ENCODE measurements at regions not wholly inside any gene's neighbourhood (a gene's known extent, or its start where the extent isn't known, plus 50 kb on each side); places are given as distances from the start of the nearest gene placed in this dataset.
"Not testable (repeated sequence)": the region's sequence is repeated elsewhere in the genome, so short reads cannot be mapped to it uniquely, and the experiment has no call there.

GRCh38 chr3:195999176-195999575, 82.7 kb downstream of the TFRC start:
- not testable (repeated sequence) for H3K4me1 ChIP-seq; H3K27me3 ChIP-seq; H3K9me3 ChIP-seq; H3K36me3 ChIP-seq; H3K27ac ChIP-seq; DNase-seq (ENCODE audit: low spot score in 2 of 2); H3K4me3 ChIP-seq
- WGBS, 2 donors, result 92 to 100% methylated on average over 4 to 6 of the region's 6 CpGs

DNA sequence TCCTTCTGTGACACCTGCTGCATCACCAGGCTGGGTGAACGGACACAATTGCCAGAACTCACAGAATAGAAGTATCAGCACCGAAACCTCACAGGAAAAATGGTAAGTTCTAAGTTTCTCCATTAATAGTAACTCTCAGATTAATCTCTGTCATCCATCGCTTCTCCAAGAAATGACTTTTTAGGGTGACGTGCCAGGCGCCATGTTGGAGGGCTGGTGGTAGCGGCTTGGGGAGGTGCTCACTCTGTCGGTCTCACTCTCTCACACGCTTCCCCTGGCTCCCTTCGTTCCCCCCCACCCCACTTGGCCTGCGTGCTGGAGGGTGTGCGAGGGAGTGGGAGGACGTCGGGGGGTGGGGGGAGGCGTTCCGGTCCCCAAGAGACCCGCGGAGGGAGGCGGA, 85.6 kb downstream of the TFRC start:
- H3K9me3 ChIP-seq; H3K27ac ChIP-seq; DNase-seq (ENCODE audit: low spot score in 2 of 2); H3K36me3 ChIP-seq; H3K4me1 ChIP-seq; H3K27me3 ChIP-seq; H3K4me3 ChIP-seq: not testable (repeated sequence)
- 87 to 100% methylated on average over 1 to 12 of the region's 18 CpGs for WGBS, 2 donors

DNA sequence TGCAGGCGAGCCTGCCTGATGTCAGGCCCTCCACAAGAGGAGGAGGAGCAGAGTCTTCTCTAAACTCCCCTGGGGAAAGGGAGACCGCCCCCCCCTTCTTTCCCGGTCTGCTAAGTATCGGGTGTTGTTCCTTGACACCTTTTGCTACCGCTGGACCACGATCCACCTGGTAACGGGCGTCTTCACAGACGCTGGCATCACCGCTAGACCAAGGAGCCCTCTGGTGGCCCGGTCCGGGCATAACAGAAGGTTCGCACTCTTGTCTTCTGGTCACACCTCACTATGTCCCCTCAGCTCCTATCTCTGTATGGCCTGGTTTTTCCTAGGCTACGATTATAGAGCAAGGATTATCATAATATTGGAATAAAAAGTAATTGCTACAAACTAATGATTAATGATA, 86.0 kb upstream of the TNK2 start:
- H3K4me1 ChIP-seq; DNase-seq (ENCODE audit: low spot score in 2 of 2); H3K27ac ChIP-seq; H3K9me3 ChIP-seq; H3K27me3 ChIP-seq; H3K36me3 ChIP-seq; H3K4me3 ChIP-seq: not testable (repeated sequence)
- WGBS, 2 donors, result 12% methylated on average over 8 of the region's 14 CpGs; no CpG with 5 or more reads in 1 of the 2 donors
- peak in 1 of 5 experiments; percentile 31 for TF ChIP-seq CTCF (IDR thresholded peaks at IDR 0.05)

DNA sequence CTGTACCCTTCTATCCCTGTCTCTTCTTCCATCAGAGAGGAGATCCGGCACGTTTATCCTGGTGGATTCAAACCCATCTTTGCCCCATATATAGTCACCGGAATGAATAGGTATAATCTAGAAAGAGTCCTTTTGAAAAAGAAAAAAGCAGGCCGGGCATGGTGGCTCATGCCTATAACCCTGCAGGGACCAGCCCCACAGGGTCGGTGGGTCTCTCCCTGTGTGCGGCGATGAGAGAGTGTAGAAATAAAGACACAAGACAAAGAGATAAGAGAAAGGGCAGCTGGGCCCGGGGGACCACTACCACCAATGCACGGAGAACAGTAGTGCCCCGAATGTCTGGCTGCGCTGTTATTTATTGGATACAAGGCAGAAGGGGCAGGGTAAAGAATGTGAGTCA, 85.3 kb upstream of the TNK2 start:
- not testable (repeated sequence) for H3K4me3 ChIP-seq; DNase-seq (ENCODE audit: low spot score in 2 of 2); H3K4me1 ChIP-seq; H3K27me3 ChIP-seq; H3K9me3 ChIP-seq; H3K36me3 ChIP-seq; H3K27ac ChIP-seq
- 92 to 100% methylated on average over 4 to 11 of the region's 11 CpGs for WGBS, 2 donors

- H3K4me3 ChIP-seq; H3K27me3 ChIP-seq; H3K36me3 ChIP-seq; H3K27ac ChIP-seq; DNase-seq (ENCODE audit: low spot score in 2 of 2); H3K9me3 ChIP-seq: not testable (repeated sequence)
- 94 to 96% methylated on average over 19 to 20 of the region's 20 CpGs for WGBS, 2 donors
- peaks cover 0 to 13% (median 0%) of the 10 kb centered on the region in 4 donors for H3K4me1 ChIP-seq
Observed at GRCh38 chr3:195992956-195993595, 84.7 kb upstream of the TNK2 start.

- H3K27me3 ChIP-seq; H3K36me3 ChIP-seq; H3K27ac ChIP-seq; H3K9me3 ChIP-seq; DNase-seq (ENCODE audit: low spot score in 2 of 2); H3K4me3 ChIP-seq: not testable (repeated sequence)
- 90% methylated on average over 10 to 12 of the region's 12 CpGs for WGBS, 2 donors
- H3K4me1 ChIP-seq, result peaks cover 0 to 13% (median 0%) of the 10 kb centered on the region in 4 donors
Observed at GRCh38 chr3:195991986-195992385, 83.6 kb upstream of the TNK2 start.

- H3K27ac ChIP-seq; H3K4me3 ChIP-seq; H3K9me3 ChIP-seq; DNase-seq (ENCODE audit: low spot score in 2 of 2); H3K27me3 ChIP-seq; H3K36me3 ChIP-seq: not testable (repeated sequence)
- H3K4me1 ChIP-seq, result peaks cover 0 to 13% (median 0%) of the 10 kb centered on the region in 4 donors
- WGBS, 2 donors, result 84 to 92% methylated on average over 12 of the region's 12 CpGs
Observed at GRCh38 chr3:195991243-195991642, 82.9 kb upstream of the TNK2 start.

GRCh38 chr3:195990841-195991174, 82.5 kb upstream of the TNK2 start:
- peaks cover 0 to 13% (median 0%) of the 10 kb centered on the region in 4 donors for H3K4me1 ChIP-seq
- 52 to 57% methylated on average over 7 of the region's 7 CpGs for WGBS, 2 donors
- not testable (repeated sequence) for DNase-seq (ENCODE audit: low spot score in 2 of 2); H3K9me3 ChIP-seq; H3K27me3 ChIP-seq; H3K36me3 ChIP-seq
- H3K27ac ChIP-seq, result peak overlapping the region; percentile 77 to 90 (median 88)
- H3K4me3 ChIP-seq, result peak overlapping the region; percentile 37 to 78 (median 70)

GRCh38 chr3:195989921-195990840, 81.8 kb upstream of the TNK2 start:
- 9 to 10% methylated on average over 10 to 11 of the region's 107 CpGs for WGBS, 2 donors
- DNase-seq (ENCODE audit: low spot score in 2 of 2), result peak; percentile 64 to 65
- peak overlapping the region; percentile 39 to 78 (median 70) for H3K4me3 ChIP-seq
- H3K27me3 ChIP-seq, H3K9me3 ChIP-seq, H3K36me3 ChIP-seq: not testable (repeated sequence)
- H3K4me1 ChIP-seq, result peaks cover 0 to 13% (median 0%) of the 10 kb centered on the region in 4 donors
- peak overlapping the region; percentile 77 to 90 (median 88) for H3K27ac ChIP-seq
- TF ChIP-seq POLR2A (IDR thresholded peaks at IDR 0.05), result peak in 1 of 2 donors; percentile 80
- peak in 1 of 5 experiments; percentile 47 for TF ChIP-seq CTCF (IDR thresholded peaks at IDR 0.05)

DNA sequence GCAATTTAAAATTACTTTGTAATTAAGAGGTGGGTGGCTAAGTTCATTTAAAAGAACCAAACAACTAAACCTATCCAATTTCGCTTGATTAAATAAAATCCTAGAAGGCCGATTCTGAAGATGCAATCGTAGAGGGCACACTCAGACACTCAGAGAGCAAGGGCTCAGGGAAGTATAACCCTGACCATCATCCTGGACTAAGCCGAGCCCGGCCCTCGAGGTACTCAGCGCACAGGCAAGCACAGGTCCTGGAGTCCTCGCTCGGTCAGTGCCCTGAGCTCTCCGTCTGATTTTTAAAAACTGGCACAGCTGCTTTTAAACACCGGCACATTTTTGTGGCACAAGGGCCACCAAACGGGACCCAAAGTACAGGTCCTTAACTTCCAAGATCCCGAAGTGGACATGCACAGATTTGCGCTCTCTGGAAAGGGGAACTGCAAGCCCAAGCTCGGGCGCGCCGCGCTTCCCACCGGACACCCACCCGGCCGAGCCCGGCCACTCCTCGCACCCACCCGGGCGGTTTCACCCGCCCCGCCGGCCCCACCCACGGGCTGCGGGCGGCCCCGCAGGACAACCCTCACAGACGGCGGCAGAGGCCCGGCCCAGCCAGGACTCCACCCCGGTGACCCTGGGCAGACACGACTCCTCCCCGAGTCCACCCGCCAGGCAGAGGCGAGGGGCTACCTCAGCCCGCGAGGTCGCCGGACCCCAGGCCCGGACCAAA, 81.0 kb upstream of the TNK2 start:
- 38% methylated on average over 1 of the region's 46 CpGs; no CpG with 5 or more reads in 1 of the 2 donors for WGBS, 2 donors
- not testable (repeated sequence) for H3K27me3 ChIP-seq; H3K36me3 ChIP-seq; DNase-seq (ENCODE audit: low spot score in 2 of 2); H3K9me3 ChIP-seq
- Histone ChIP-seq H3K4me3 (peak overlapping the region; percentile 39 to 78 (median 70)), H3K4me1 (peaks cover 0 to 13% (median 0%) of the 10 kb centered on the region in 4 donors), H3K27ac (peak overlapping the region in 3 of 4 donors; percentile 77 to 90 (median 90))

GRCh38 chr3:195988764-195989163, 80.4 kb upstream of the TNK2 start:
- Histone ChIP-seq H3K4me1 (peaks cover 0 to 13% (median 0%) of the 10 kb centered on the region in 4 donors), H3K36me3 (peaks cover 0 to 14% (median 0%) of the 10 kb centered on the region in 3 donors), H3K4me3 (peak overlapping the region in 1 of 4 donors; percentile 24)
- not testable (repeated sequence) for DNase-seq (ENCODE audit: low spot score in 2 of 2); H3K27me3 ChIP-seq; H3K9me3 ChIP-seq; H3K27ac ChIP-seq
- 60 to 70% methylated on average over 2 to 7 of the region's 7 CpGs for WGBS, 2 donors

Measured in tibial nerve (tissue), 4 donors.